ENCODE measurements at regions not wholly inside any gene's neighbourhood (a gene's known extent, or its start where the extent isn't known, plus 50 kb on each side); places are given as distances from the start of the nearest gene placed in this dataset.

GRCh38 chr3:187949093-187949820 lies 204.0 kb upstream of the BCL6 start:
- H3K9me3 Mint-ChIP-seq: peaks cover 4% of the 10 kb centered on the region
- TF ChIP-seq CTCF (conservative IDR thresholded peaks at IDR 0.05): no peak

DNA sequence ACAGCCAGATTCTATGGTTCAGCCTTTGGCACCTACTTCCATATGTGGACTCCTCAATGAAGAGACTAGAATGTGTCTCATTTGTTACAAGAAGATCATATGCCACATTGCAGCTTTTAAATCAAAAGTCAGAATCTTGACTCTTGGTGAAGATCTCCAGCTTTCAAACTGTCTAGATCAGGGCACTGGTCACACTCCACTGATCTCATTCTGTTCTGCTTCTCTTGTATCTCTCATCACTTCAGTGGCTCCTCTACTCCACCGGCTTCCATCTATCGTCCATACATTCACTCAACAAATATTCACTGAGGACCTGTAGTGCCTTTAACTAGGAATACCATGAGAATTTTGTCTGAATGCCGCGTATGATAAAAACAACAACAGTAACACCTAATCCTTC lies 203.3 kb upstream of the LPP start:
- Mint-ChIP-seq H3K36me3 (no peaks in the 10 kb centered on the region), H3K9me3 (peaks cover 4% of the 10 kb centered on the region), H3K4me1 (ENCODE audit: unreplicated experiment) (peaks cover 13% of the 10 kb centered on the region), H3K27me3 (peaks cover 3% of the 10 kb centered on the region), H3K4me3 (no peak overlapping the region), H3K27ac (no peak overlapping the region)
- no peak for DNase-seq (ENCODE audit: extremely low spot score, unreplicated experiment)
- no peak for TF ChIP-seq CTCF (conservative IDR thresholded peaks at IDR 0.05)

More at GRCh38 chr3:187949093-187949820, 204.0 kb upstream of the BCL6 start:
- DNase-seq (ENCODE audit: extremely low spot score, unreplicated experiment): no peak
- Mint-ChIP-seq H3K36me3 (no peaks in the 10 kb centered on the region), H3K27me3 (peaks cover 3% of the 10 kb centered on the region), H3K4me3 (no peak overlapping the region), H3K27ac (no peak overlapping the region), H3K4me1 (ENCODE audit: unreplicated experiment) (peaks cover 7% of the 10 kb centered on the region)

- Mint-ChIP-seq H3K27me3 (no peaks in the 10 kb centered on the region), H3K27ac (no peak overlapping the region), H3K4me3 (no peak overlapping the region), H3K4me1 (ENCODE audit: unreplicated experiment) (peaks cover 6% of the 10 kb centered on the region), H3K36me3 (no peaks in the 10 kb centered on the region), H3K9me3 (no peaks in the 10 kb centered on the region)
- DNase-seq (ENCODE audit: extremely low spot score, unreplicated experiment): no peak
- no peak for TF ChIP-seq CTCF (conservative IDR thresholded peaks at IDR 0.05)
Observed at GRCh38 chr3:187951452-187952190, 202.3 kb upstream of the LPP start.

DNA sequence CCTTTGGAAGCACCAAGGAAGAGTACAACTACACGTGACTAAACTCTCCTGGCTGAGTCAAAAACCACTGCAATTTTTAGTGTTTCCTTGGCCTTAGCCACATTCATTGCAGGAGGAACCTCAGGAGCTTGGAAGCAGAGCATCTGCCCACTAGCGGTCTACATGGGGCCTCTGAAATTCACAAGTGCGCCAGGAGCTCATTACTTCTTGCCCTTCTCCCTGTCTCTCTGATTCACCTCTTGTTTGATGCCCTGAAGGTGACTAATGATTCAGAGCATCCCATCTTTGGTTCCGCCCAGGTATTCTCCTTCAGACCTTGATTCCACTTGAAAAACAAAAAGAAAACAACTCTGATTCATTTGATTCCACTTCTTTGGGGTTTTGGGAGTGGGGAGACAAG lies 201.1 kb upstream of the LPP start:
- no peak for TF ChIP-seq CTCF (conservative IDR thresholded peaks at IDR 0.05)
- no peak for DNase-seq (ENCODE audit: extremely low spot score, unreplicated experiment)
- Mint-ChIP-seq H3K27ac (no peak overlapping the region), H3K27me3 (no peaks in the 10 kb centered on the region), H3K4me1 (ENCODE audit: unreplicated experiment) (peaks cover 6% of the 10 kb centered on the region), H3K9me3 (no peaks in the 10 kb centered on the region), H3K36me3 (no peaks in the 10 kb centered on the region), H3K4me3 (no peak overlapping the region)

DNA sequence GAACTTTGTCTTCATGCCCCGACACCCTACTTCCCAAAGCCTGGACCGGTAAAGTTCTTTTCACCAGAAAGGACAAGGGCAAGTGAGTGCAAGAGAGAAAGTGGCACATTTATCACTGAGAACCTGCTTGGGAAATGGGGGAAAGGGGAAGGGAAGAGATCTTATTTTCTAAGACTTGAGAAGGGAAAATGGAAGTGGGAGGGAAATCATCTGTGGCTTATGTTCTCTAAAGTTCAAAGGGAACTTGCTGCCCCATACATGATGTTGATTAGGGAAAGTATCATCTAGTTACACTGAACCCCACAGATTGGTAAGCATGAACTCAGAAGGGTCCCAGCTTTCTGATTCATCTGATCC lies 199.5 kb upstream of the LPP start:
- Mint-ChIP-seq H3K36me3 (no peaks in the 10 kb centered on the region), H3K27ac (no peak overlapping the region), H3K4me1 (ENCODE audit: unreplicated experiment) (peaks cover 6% of the 10 kb centered on the region), H3K4me3 (no peak overlapping the region), H3K27me3 (no peaks in the 10 kb centered on the region), H3K9me3 (no peaks in the 10 kb centered on the region)
- no peak for TF ChIP-seq CTCF (conservative IDR thresholded peaks at IDR 0.05)
- no peak for DNase-seq (ENCODE audit: extremely low spot score, unreplicated experiment)
